Muscle layer of duodenum (tissue), 2 donors: ENCODE measurements at regions not wholly inside any gene's neighbourhood (a gene's known extent, or its start where the extent isn't known, plus 50 kb on each side); places are given as distances from the start of the nearest gene placed in this dataset.

Experiments
- H3K27ac ChIP-seq: one replicate; pipeline ENCODE4 v1.7.0; 2013; ENCODE audit warnings: mild to moderate bottlenecking, low read length
- H3K27me3 ChIP-seq: one replicate; pipeline ENCODE4 v1.7.0; 2013; ENCODE audit warnings: low read depth, mild to moderate bottlenecking, control low read depth, low read length
- H3K36me3 ChIP-seq, 2 donors: one replicate each; pipeline ENCODE4 v1.7.0; 2013; ENCODE audit warnings: low read length in 2 of 2, control low read depth in 1 of 2, mild to moderate bottlenecking in 1 of 2; ENCODE audit not compliant: insufficient read depth in 2 of 2, control insufficient read depth in 1 of 2
- H3K4me1 ChIP-seq, 2 donors: one replicate each; pipeline ENCODE4 v1.7.0; 2013; ENCODE audit warnings: low read length in 2 of 2, mild to moderate bottlenecking in 2 of 2, control low read depth in 1 of 2, moderate library complexity in 1 of 2; ENCODE audit not compliant: insufficient read depth in 2 of 2, control insufficient read depth in 1 of 2
- H3K4me3 ChIP-seq, 2 donors: one replicate each; pipeline ENCODE4 v1.7.0; 2013; ENCODE audit warnings: low read length in 2 of 2, low read depth in 1 of 2, mild to moderate bottlenecking in 1 of 2
- H3K9me3 ChIP-seq, 2 donors: one replicate each; pipeline ENCODE4 v1.7.0; 2013; ENCODE audit warnings: low read length in 2 of 2, control low read depth in 1 of 2, mild to moderate bottlenecking in 1 of 2; ENCODE audit not compliant: control insufficient read depth in 1 of 2
- donor health status: healthy.

- Histone ChIP-seq H3K36me3 (no peaks in the 10 kb centered on the region), H3K9me3 (peaks cover 0 to 5% of the 10 kb centered on the region in 2 donors), H3K4me3 (no peak overlapping the region), H3K27ac (no peak overlapping the region), H3K27me3 (no peaks in the 10 kb centered on the region), H3K4me1 (no peaks in the 10 kb centered on the region)
Measured at GRCh38 chr6:103680116-103680515, 1179.6 kb downstream of the HACE1 start.

GRCh38 chr6:103677290-103677689, 1182.4 kb downstream of the HACE1 start:
- Histone ChIP-seq H3K36me3 (no peaks in the 10 kb centered on the region), H3K9me3 (peaks cover 0 to 5% of the 10 kb centered on the region in 2 donors), H3K27ac (no peak overlapping the region)

GRCh38 chr6:103675807-103676406, 1183.8 kb downstream of the HACE1 start:
- no peaks in the 10 kb centered on the region for H3K4me1 ChIP-seq
- no peaks in the 10 kb centered on the region for H3K27me3 ChIP-seq
- no peaks in the 10 kb centered on the region for H3K36me3 ChIP-seq
- H3K27ac ChIP-seq: no peak overlapping the region
- peak overlapping the region in 1 of 2 donors; percentile 4 for H3K4me3 ChIP-seq
- H3K9me3 ChIP-seq: peaks cover 0 to 5% of the 10 kb centered on the region in 2 donors

More at GRCh38 chr6:103677290-103677689, 1182.4 kb downstream of the HACE1 start:
- Histone ChIP-seq H3K27me3 (no peaks in the 10 kb centered on the region), H3K4me1 (no peaks in the 10 kb centered on the region), H3K4me3 (no peak overlapping the region)

- no peaks in the 10 kb centered on the region for H3K27me3 ChIP-seq
- H3K9me3 ChIP-seq: peaks cover 0 to 5% of the 10 kb centered on the region in 2 donors
- no peaks in the 10 kb centered on the region for H3K36me3 ChIP-seq
- H3K4me3 ChIP-seq: no peak overlapping the region
- no peak overlapping the region for H3K27ac ChIP-seq
- no peaks in the 10 kb centered on the region for H3K4me1 ChIP-seq
Measured at GRCh38 chr6:103674790-103675189, 1184.9 kb downstream of the HACE1 start.

GRCh38 chr6:103672169-103672568, 1187.5 kb downstream of the HACE1 start:
- Histone ChIP-seq H3K27me3 (no peaks in the 10 kb centered on the region), H3K4me3 (no peak overlapping the region), H3K9me3 (peaks cover 0 to 2% of the 10 kb centered on the region in 2 donors), H3K27ac (no peak overlapping the region), H3K36me3 (no peaks in the 10 kb centered on the region), H3K4me1 (no peaks in the 10 kb centered on the region)

GRCh38 chr6:103629613-103630012, 1230.1 kb downstream of the HACE1 start:
- Histone ChIP-seq H3K27ac (no peak overlapping the region), H3K4me3 (no peak overlapping the region), H3K4me1 (no peaks in the 10 kb centered on the region), H3K36me3 (no peaks in the 10 kb centered on the region), H3K9me3 (no peaks in the 10 kb centered on the region), H3K27me3 (no peaks in the 10 kb centered on the region)

- no peaks in the 10 kb centered on the region for H3K36me3 ChIP-seq
- no peaks in the 10 kb centered on the region for H3K9me3 ChIP-seq
- H3K27ac ChIP-seq: no peak overlapping the region
- H3K4me3 ChIP-seq: no peak overlapping the region
- H3K4me1 ChIP-seq: no peaks in the 10 kb centered on the region
- H3K27me3 ChIP-seq: no peaks in the 10 kb centered on the region
Measured at GRCh38 chr6:103617642-103618041, 1242.1 kb downstream of the HACE1 start.

- H3K9me3 ChIP-seq: no peaks in the 10 kb centered on the region
- no peaks in the 10 kb centered on the region for H3K36me3 ChIP-seq
- no peak overlapping the region for H3K4me3 ChIP-seq
- no peaks in the 10 kb centered on the region for H3K4me1 ChIP-seq
- H3K27ac ChIP-seq: no peak overlapping the region
- no peaks in the 10 kb centered on the region for H3K27me3 ChIP-seq
Measured at GRCh38 chr6:103587722-103588121, 1272.0 kb downstream of the HACE1 start.

GRCh38 chr6:103578115-103578514, 1281.6 kb downstream of the HACE1 start:
- H3K9me3 ChIP-seq: no peaks in the 10 kb centered on the region
- H3K4me3 ChIP-seq: no peak overlapping the region
- no peaks in the 10 kb centered on the region for H3K4me1 ChIP-seq
- no peaks in the 10 kb centered on the region for H3K27me3 ChIP-seq
- no peak overlapping the region for H3K27ac ChIP-seq
- no peaks in the 10 kb centered on the region for H3K36me3 ChIP-seq

GRCh38 chr6:103570431-103570830, 1289.3 kb downstream of the HACE1 start:
- Histone ChIP-seq H3K9me3 (no peaks in the 10 kb centered on the region), H3K4me3 (no peak overlapping the region), H3K27ac (no peak overlapping the region), H3K4me1 (no peaks in the 10 kb centered on the region), H3K27me3 (no peaks in the 10 kb centered on the region), H3K36me3 (no peaks in the 10 kb centered on the region)

- no peaks in the 10 kb centered on the region for H3K4me1 ChIP-seq
- no peaks in the 10 kb centered on the region for H3K27me3 ChIP-seq
- H3K27ac ChIP-seq: no peak overlapping the region
- no peaks in the 10 kb centered on the region for H3K9me3 ChIP-seq
- H3K4me3 ChIP-seq: no peak overlapping the region
- no peaks in the 10 kb centered on the region for H3K36me3 ChIP-seq
Measured at GRCh38 chr6:103554911-103555310, 1304.8 kb downstream of the HACE1 start.

GRCh38 chr6:103538381-103538780, 1321.3 kb downstream of the HACE1 start:
- no peak overlapping the region for H3K4me3 ChIP-seq
- H3K36me3 ChIP-seq: no peaks in the 10 kb centered on the region

More at GRCh38 chr6:103538381-103538780, 1321.3 kb downstream of the HACE1 start:
- Histone ChIP-seq H3K27ac (no peak overlapping the region), H3K27me3 (no peaks in the 10 kb centered on the region), H3K4me1 (no peaks in the 10 kb centered on the region), H3K9me3 (no peaks in the 10 kb centered on the region)
